ENCODE measurements at regions not wholly inside any gene's neighbourhood (a gene's known extent, or its start where the extent isn't known, plus 50 kb on each side); places are given as distances from the start of the nearest gene placed in this dataset.
"Not testable (repeated sequence)": the region's sequence is repeated elsewhere in the genome, so short reads cannot be mapped to it uniquely, and the experiment has no call there.

- Mint-ChIP-seq H3K4me3 (no peak overlapping the region), H3K9me3 (peaks cover 37% of the 10 kb centered on the region), H3K36me3 (no peaks in the 10 kb centered on the region), H3K27me3 (ENCODE audit: low read depth) (no peaks in the 10 kb centered on the region), H3K4me1 (no peaks in the 10 kb centered on the region), H3K27ac (no peak overlapping the region)
- peak; percentile 21 for TF ChIP-seq CTCF (IDR thresholded peaks at IDR 0.05; ENCODE audit: unreplicated experiment)
- DNase-seq (ENCODE audit: low spot score in 2 of 2, unreplicated experiment in 2 of 2): no peak
These were observed 525.0 kb upstream of the SPANXN1 start for GRCh38 chrX:144722307-144722706.

- Mint-ChIP-seq H3K4me3 (no peak overlapping the region), H3K9me3 (peaks cover 63% of the 10 kb centered on the region), H3K36me3 (no peaks in the 10 kb centered on the region), H3K27ac (no peak overlapping the region), H3K27me3 (ENCODE audit: low read depth) (no peaks in the 10 kb centered on the region), H3K4me1 (no peaks in the 10 kb centered on the region)
- no peak for TF ChIP-seq CTCF (IDR thresholded peaks at IDR 0.05; ENCODE audit: unreplicated experiment)
- DNase-seq (ENCODE audit: low spot score in 2 of 2, unreplicated experiment in 2 of 2): no peak
These were observed 516.8 kb upstream of the SPANXN1 start for GRCh38 chrX:144730471-144730870.

- DNase-seq (ENCODE audit: low spot score in 2 of 2, unreplicated experiment in 2 of 2): no peak
- no peaks in the 10 kb centered on the region for H3K4me1 Mint-ChIP-seq
- H3K27me3 Mint-ChIP-seq (ENCODE audit: low read depth): no peaks in the 10 kb centered on the region
- no peak for TF ChIP-seq CTCF (IDR thresholded peaks at IDR 0.05; ENCODE audit: unreplicated experiment)
- H3K36me3 Mint-ChIP-seq: no peaks in the 10 kb centered on the region
- peaks cover 61% of the 10 kb centered on the region for H3K9me3 Mint-ChIP-seq
- H3K27ac Mint-ChIP-seq: no peak overlapping the region
- H3K4me3 Mint-ChIP-seq: no peak overlapping the region
These were observed 514.7 kb upstream of the SPANXN1 start for GRCh38 chrX:144732588-144732987.

- no peak overlapping the region for H3K4me3 Mint-ChIP-seq
- no peak overlapping the region for H3K27ac Mint-ChIP-seq
- TF ChIP-seq CTCF (IDR thresholded peaks at IDR 0.05; ENCODE audit: unreplicated experiment): no peak
- H3K9me3 Mint-ChIP-seq: peaks cover 56% of the 10 kb centered on the region
- H3K4me1 Mint-ChIP-seq: no peaks in the 10 kb centered on the region
- no peaks in the 10 kb centered on the region for H3K36me3 Mint-ChIP-seq
- H3K27me3 Mint-ChIP-seq (ENCODE audit: low read depth): no peaks in the 10 kb centered on the region
- no peak for DNase-seq (ENCODE audit: low spot score in 2 of 2, unreplicated experiment in 2 of 2)
These were observed 509.1 kb upstream of the SPANXN1 start for GRCh38 chrX:144738246-144738645.

- Mint-ChIP-seq H3K9me3 (peaks cover 54% of the 10 kb centered on the region), H3K36me3 (no peaks in the 10 kb centered on the region)
These were observed 478.8 kb upstream of the SPANXN1 start for GRCh38 chrX:144768540-144768939.

GRCh38 chrX:144783528-144783927 lies 463.8 kb upstream of the SPANXN1 start:
- H3K4me3 Mint-ChIP-seq; H3K36me3 Mint-ChIP-seq; H3K27me3 Mint-ChIP-seq (ENCODE audit: low read depth); DNase-seq (ENCODE audit: low spot score in 2 of 2, unreplicated experiment in 2 of 2); H3K27ac Mint-ChIP-seq; H3K4me1 Mint-ChIP-seq: not testable (repeated sequence)
- peaks cover 56% of the 10 kb centered on the region for H3K9me3 Mint-ChIP-seq

More at GRCh38 chrX:144768540-144768939, 478.8 kb upstream of the SPANXN1 start:
- H3K27me3 Mint-ChIP-seq (ENCODE audit: low read depth): no peaks in the 10 kb centered on the region
- no peak overlapping the region for H3K27ac Mint-ChIP-seq
- no peak for DNase-seq (ENCODE audit: low spot score in 2 of 2, unreplicated experiment in 2 of 2)
- no peak overlapping the region for H3K4me3 Mint-ChIP-seq
- TF ChIP-seq CTCF (IDR thresholded peaks at IDR 0.05; ENCODE audit: unreplicated experiment): no peak
- no peaks in the 10 kb centered on the region for H3K4me1 Mint-ChIP-seq

Data from mesothelial cell of epicardium (in vitro differentiated cells).